ENCODE measurements at regions not wholly inside any gene's neighbourhood (a gene's known extent, or its start where the extent isn't known, plus 50 kb on each side); places are given as distances from the start of the nearest gene placed in this dataset.
"Not testable (repeated sequence)": the region's sequence is repeated elsewhere in the genome, so short reads cannot be mapped to it uniquely, and the experiment has no call there.

- Mint-ChIP-seq H3K4me1 (ENCODE audit: low read depth) (peaks cover under 1% of the 10 kb centered on the region; the same call in 1 of the 2 replicates), H3K9me3 (no peaks in the 10 kb centered on the region; the same call in 1 of the 2 replicates), H3K27ac (no peak overlapping the region), H3K36me3 (ENCODE audit: low read depth) (peaks cover 8% of the 10 kb centered on the region; the same call in 1 of the 2 replicates), H3K4me3 (no peak overlapping the region), H3K27me3 (ENCODE audit: insufficient read depth) (peaks cover 5% of the 10 kb centered on the region)
- TF ChIP-seq CTCF (IDR thresholded peaks at IDR 0.05): no peak
- DNase-seq: no peak
These were observed 124.5 kb upstream of the AHI1 start for GRCh38 chr6:135622081-135622480.

DNA sequence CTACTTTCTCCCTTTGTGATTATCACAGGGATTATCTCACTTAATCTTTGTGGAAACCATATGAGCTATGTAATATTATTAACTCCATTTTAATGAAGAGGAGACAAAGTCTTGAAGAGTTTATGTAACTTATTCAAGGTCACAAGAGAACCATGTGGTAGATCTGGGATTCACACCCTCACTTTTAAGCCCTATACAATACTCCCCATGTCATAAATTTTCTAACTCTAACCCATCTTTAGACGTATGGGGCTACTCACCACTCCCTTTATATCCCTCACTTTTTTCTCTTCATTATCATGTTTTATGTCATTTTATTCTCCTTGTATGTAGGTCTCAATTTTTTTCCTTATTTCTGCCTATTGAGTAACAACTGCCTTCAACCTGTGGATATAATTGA lies 126.4 kb upstream of the AHI1 start:
- Mint-ChIP-seq H3K36me3 (ENCODE audit: low read depth) (peaks cover 8% of the 10 kb centered on the region; the same call in 1 of the 2 replicates), H3K9me3 (no peaks in the 10 kb centered on the region; the same call in 1 of the 2 replicates), H3K27me3 (ENCODE audit: insufficient read depth) (peaks cover 5% of the 10 kb centered on the region; the same call in 1 of the 2 replicates), H3K4me3 (no peak overlapping the region), H3K27ac (no peak overlapping the region), H3K4me1 (ENCODE audit: low read depth) (no peaks in the 10 kb centered on the region)
- DNase-seq: no peak
- TF ChIP-seq CTCF (IDR thresholded peaks at IDR 0.05): no peak

DNA sequence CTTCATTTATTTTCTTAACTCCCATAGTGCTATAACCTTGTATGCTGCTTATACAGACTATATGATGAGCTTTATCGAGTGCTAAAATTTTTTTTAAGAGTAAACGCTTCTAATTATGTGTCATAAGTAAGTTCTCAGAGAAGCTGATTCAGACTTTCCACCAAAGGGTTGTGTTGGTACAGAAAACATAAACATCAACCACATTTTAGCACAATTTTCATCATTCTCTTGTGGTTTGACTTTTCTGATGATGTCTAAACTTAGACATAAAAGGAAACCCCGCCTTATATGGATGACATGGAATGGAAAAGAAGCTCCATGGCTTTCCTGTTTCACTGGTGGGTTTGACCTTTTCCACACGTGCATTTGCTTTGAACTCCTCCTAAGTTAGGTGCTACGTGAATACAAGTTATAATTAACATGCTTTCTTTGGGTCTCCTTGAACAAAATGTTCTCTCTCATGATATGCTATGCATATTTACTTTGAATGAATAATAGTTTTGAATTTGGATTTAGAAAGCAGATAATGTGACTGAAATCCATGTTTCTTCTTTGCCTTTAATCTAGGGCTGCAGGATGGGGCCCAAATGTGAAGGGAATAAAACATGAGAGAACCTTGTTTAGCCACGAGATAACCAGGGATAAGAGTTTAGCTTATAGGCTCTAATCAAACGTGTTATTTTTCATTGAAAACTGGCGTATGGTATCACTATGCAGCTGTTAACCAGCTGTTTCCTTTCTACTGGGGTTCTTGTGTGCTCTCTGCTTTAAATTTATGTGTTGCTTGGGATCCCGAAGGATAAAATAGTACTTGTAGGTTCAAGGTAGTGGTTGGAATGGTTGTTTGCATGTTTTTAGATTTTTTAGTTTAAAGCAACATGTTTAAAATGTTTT lies 127.1 kb upstream of the AHI1 start:
- TF ChIP-seq CTCF (IDR thresholded peaks at IDR 0.05): no peak
- H3K9me3 Mint-ChIP-seq: no peaks in the 10 kb centered on the region; the same call in 1 of the 2 replicates
- H3K4me3 Mint-ChIP-seq: no peak overlapping the region
- H3K27me3 Mint-ChIP-seq (ENCODE audit: insufficient read depth): peaks cover 5% of the 10 kb centered on the region; the same call in 1 of the 2 replicates
- no peak overlapping the region for H3K27ac Mint-ChIP-seq
- DNase-seq: no peak
- no peaks in the 10 kb centered on the region for H3K4me1 Mint-ChIP-seq (ENCODE audit: low read depth)
- peaks cover 8% of the 10 kb centered on the region; the same call in 1 of the 2 replicates for H3K36me3 Mint-ChIP-seq (ENCODE audit: low read depth)

DNA sequence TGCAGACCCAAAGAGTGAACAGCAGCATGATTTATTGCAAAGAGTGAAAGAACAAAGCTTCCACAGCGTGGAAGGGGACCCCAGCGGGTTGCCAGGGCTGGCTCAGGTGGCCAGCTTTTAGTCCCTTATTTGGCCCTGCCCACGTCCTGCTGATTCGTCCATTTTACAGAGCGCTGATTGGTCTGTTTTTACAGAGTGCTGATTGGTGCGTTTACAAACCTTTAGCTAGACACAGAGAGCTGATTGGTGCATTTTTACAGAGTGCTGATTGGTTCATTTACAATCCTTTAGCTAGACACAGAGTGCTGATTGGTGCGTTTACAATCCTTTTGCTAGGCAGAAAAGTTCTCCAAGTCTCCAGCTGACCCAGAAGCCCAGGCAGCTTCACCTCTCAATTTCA lies 128.5 kb upstream of the AHI1 start:
- H3K27ac Mint-ChIP-seq; H3K36me3 Mint-ChIP-seq (ENCODE audit: low read depth); DNase-seq; H3K4me3 Mint-ChIP-seq; H3K9me3 Mint-ChIP-seq; H3K27me3 Mint-ChIP-seq (ENCODE audit: insufficient read depth); H3K4me1 Mint-ChIP-seq (ENCODE audit: low read depth): not testable (repeated sequence)

DNA sequence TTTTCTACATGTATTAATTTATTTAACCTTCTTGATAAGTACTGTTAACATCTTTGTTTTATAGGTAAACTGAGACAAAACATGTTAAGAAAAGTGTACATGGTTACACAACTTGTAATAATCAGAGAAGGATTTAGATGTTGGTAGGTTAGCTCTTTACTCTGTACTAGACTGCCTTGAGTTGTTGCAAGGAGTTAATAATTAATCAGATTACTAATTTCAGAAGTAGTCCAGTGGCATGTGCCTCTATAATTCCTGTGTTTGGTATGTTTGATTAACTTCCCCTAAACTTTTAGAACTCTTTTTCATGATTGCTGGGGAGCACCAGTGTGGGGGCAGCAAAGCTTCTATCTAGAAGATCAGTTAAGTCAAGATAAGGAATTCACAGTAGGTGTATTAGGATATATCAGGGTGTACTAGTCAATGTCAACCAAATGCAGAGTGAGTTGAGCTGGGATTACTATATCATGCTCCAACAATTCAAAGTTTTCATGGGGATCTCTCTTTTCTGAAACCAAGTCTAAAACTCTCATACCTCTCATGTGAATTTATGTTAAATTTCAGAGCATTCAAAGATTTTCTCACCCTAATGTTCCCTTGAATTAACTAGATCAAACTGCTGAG lies 129.7 kb upstream of the AHI1 start:
- H3K4me3 Mint-ChIP-seq: no peak overlapping the region
- peaks cover 5% of the 10 kb centered on the region; the same call in 1 of the 2 replicates for H3K27me3 Mint-ChIP-seq (ENCODE audit: insufficient read depth)
- peaks cover 8% of the 10 kb centered on the region; the same call in 1 of the 2 replicates for H3K36me3 Mint-ChIP-seq (ENCODE audit: low read depth)
- no peak overlapping the region for H3K27ac Mint-ChIP-seq
- DNase-seq: no peak
- H3K4me1 Mint-ChIP-seq (ENCODE audit: low read depth): peaks cover 8% of the 10 kb centered on the region; the same call in 1 of the 2 replicates
- H3K9me3 Mint-ChIP-seq: no peaks in the 10 kb centered on the region; the same call in 1 of the 2 replicates
- no peak for TF ChIP-seq CTCF (IDR thresholded peaks at IDR 0.05)

Measured in HFFc6 (cell line).